Astrocyte (in vitro differentiated cells and primary cell): ENCODE measurements at regions not wholly inside any gene's neighbourhood (a gene's known extent, or its start where the extent isn't known, plus 50 kb on each side); places are given as distances from the start of the nearest gene placed in this dataset.

Source experiments
- DNase-seq: peaks from one replicate; pipeline ENCODE4 v3.0.0-alpha.2; 2010; ENCODE audit warnings: low read depth
- FAIRE-seq: peaks from 2 replicates; lab custom pipeline; 2011; peaks lifted over from hg19 to GRCh38; lab: Jason Lieb, UNC
- H2AFZ ChIP-seq: 2 replicates; pipeline ENCODE4 v1.6.0; 2012; ENCODE audit warnings: low read depth, low read length, inconsistent platforms
- H3K27ac ChIP-seq: 2 replicates; pipeline ENCODE4 v1.5.1; 2011; ENCODE audit warnings: low read depth, low read length, inconsistent platforms
- H3K27me3 ChIP-seq: 2 replicates; pipeline ENCODE4 v1.6.0; 2011; ENCODE audit warnings: low read length, inconsistent platforms; ENCODE audit not compliant: insufficient read depth
- H3K36me3 ChIP-seq: 2 replicates; pipeline ENCODE4 v1.5.1; 2011; ENCODE audit warnings: low read length, inconsistent platforms; ENCODE audit not compliant: insufficient read depth
- H3K4me1 ChIP-seq: 2 replicates; pipeline ENCODE4 v1.5.1; 2011; ENCODE audit warnings: low read length, inconsistent platforms; ENCODE audit not compliant: insufficient read depth
- H3K4me2 ChIP-seq: 2 replicates; pipeline ENCODE4 v1.6.0; 2012; ENCODE audit warnings: low read length, inconsistent platforms
- H3K4me3 ChIP-seq: 2 replicates; pipeline ENCODE4 v1.5.1; 2011; ENCODE audit warnings: low read depth, mild to moderate bottlenecking, low read length, inconsistent platforms; ENCODE audit not compliant: insufficient read depth
- H3K79me2 ChIP-seq: 2 replicates; pipeline ENCODE4 v1.6.0; 2012; ENCODE audit warnings: mild to moderate bottlenecking, low read length, inconsistent platforms; ENCODE audit not compliant: insufficient read depth
- H3K9ac ChIP-seq: 2 replicates; pipeline ENCODE4 v1.6.0; 2012; ENCODE audit warnings: mild to moderate bottlenecking, low read length, inconsistent platforms
- H3K9me3 ChIP-seq: 2 replicates; pipeline ENCODE4 v1.5.1; 2012; ENCODE audit warnings: low read depth, mild to moderate bottlenecking, low read length, inconsistent platforms; ENCODE audit not compliant: insufficient read depth
- H4K20me1 ChIP-seq: 2 replicates; pipeline ENCODE4 v1.6.0; 2012; ENCODE audit warnings: low read length, inconsistent platforms; ENCODE audit not compliant: insufficient read depth
- H3K27ac Mint-ChIP-seq: one replicate; pipeline ENCODE4 v1.8.0; 2021; ENCODE audit warnings: mild to moderate bottlenecking, mixed read lengths; ENCODE audit not compliant: unreplicated experiment
- H3K27me3 Mint-ChIP-seq: one replicate; pipeline ENCODE4 v1.8.0; 2021; ENCODE audit warnings: low read depth, mixed read lengths; ENCODE audit not compliant: unreplicated experiment
- H3K36me3 Mint-ChIP-seq: one replicate; pipeline ENCODE4 v1.8.0; 2021; ENCODE audit warnings: low read depth, mixed read lengths; ENCODE audit not compliant: unreplicated experiment
- H3K4me1 Mint-ChIP-seq: one replicate; pipeline ENCODE4 v1.8.0; 2021; ENCODE audit warnings: low read depth, mixed read lengths; ENCODE audit not compliant: unreplicated experiment
- H3K4me3 Mint-ChIP-seq: one replicate; pipeline ENCODE4 v1.8.0; 2021; ENCODE audit warnings: mild to moderate bottlenecking, moderate library complexity, mixed read lengths; ENCODE audit not compliant: unreplicated experiment
- H3K9me3 Mint-ChIP-seq: one replicate; pipeline ENCODE4 v1.8.0; 2021; ENCODE audit warnings: mild to moderate bottlenecking, mixed read lengths; ENCODE audit not compliant: unreplicated experiment
- EZH2 ChIP-seq: IDR thresholded peaks from 2 replicates; pipeline ENCODE4 v1.6.1; 2012; ENCODE audit warnings: mild to moderate bottlenecking, low read length, inconsistent platforms; ENCODE audit not compliant: insufficient read depth
- TF ChIP-seq, protein P1 (sequence below): IDR thresholded peaks from 2 replicates; pipeline ENCODE4 v1.5.1; 2011; ENCODE audit warnings: low read depth, mild to moderate bottlenecking, inconsistent platforms, low read length, moderate library complexity; ENCODE audit not compliant: insufficient read depth

DNA sequence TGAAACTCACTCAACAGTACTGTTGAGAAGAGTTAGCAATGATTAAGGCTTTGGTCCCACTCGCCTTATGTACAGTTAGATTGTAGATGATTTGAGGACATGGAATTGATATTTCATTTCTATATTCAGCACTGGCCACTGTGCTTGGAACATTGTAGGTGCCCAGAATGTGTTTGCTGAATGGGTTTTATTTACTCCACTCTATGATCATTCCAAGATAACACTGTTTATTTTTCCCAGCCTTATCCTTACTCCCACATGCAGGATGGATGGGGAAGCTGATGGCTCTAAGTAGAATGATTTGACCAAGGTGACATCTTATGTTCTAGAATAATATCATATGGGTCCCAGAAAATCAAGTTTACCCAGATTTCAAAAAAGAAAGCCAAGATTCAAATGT is 124.6 kb upstream of the RXFP2 start:
- Histone ChIP-seq H3K27me3 (no peaks in the 10 kb centered on the region), H3K4me3 (no peak overlapping the region), H3K36me3 (no peaks in the 10 kb centered on the region), H3K4me1 (no peaks in the 10 kb centered on the region), H3K27ac (no peak overlapping the region), H2AFZ (no peak overlapping the region), H3K4me2 (no peak overlapping the region), H4K20me1 (no peaks in the 10 kb centered on the region), H3K9me3 (peaks cover 3% of the 10 kb centered on the region), H3K79me2 (no peaks in the 10 kb centered on the region), H3K9ac (no peak overlapping the region)
- no peak overlapping the region for H3K27ac Mint-ChIP-seq
- no peaks in the 10 kb centered on the region for H3K36me3 Mint-ChIP-seq
- no peaks in the 10 kb centered on the region for H3K27me3 Mint-ChIP-seq
- DNase-seq: no peak
- no peak overlapping the region for H3K4me3 Mint-ChIP-seq
- no peaks in the 10 kb centered on the region for H3K4me1 Mint-ChIP-seq
- peaks cover 8% of the 10 kb centered on the region for H3K9me3 Mint-ChIP-seq
- no peak for FAIRE-seq
- no peak for TF ChIP-seq EZH2
- TF ChIP-seq, protein P1, sequence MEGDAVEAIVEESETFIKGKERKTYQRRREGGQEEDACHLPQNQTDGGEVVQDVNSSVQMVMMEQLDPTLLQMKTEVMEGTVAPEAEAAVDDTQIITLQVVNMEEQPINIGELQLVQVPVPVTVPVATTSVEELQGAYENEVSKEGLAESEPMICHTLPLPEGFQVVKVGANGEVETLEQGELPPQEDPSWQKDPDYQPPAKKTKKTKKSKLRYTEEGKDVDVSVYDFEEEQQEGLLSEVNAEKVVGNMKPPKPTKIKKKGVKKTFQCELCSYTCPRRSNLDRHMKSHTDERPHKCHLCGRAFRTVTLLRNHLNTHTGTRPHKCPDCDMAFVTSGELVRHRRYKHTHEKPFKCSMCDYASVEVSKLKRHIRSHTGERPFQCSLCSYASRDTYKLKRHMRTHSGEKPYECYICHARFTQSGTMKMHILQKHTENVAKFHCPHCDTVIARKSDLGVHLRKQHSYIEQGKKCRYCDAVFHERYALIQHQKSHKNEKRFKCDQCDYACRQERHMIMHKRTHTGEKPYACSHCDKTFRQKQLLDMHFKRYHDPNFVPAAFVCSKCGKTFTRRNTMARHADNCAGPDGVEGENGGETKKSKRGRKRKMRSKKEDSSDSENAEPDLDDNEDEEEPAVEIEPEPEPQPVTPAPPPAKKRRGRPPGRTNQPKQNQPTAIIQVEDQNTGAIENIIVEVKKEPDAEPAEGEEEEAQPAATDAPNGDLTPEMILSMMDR: no peak

DNA sequence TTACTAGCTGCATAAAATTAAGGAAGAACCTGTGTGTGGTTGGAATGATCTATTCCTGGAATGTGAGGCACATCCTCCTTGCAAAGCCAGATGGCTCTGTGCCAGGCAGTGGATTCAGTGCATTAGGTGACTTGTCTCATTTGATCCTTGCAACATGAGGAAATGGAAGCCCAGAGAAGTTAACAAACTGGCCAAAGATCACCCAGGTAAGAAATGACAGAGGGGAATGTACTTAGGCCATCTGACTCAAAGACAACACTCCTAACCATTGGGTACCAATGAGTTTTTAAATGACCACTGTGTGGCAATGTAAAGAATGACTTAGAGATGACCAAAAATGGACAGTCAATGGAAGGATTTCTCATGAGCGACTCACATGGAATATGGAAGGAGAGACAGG is 114.2 kb upstream of the RXFP2 start:
- no peaks in the 10 kb centered on the region for H3K36me3 ChIP-seq
- Mint-ChIP-seq H3K4me1 (peaks cover 33% of the 10 kb centered on the region), H3K4me3 (no peak overlapping the region), H3K27me3 (no peaks in the 10 kb centered on the region), H3K27ac (peak overlapping the region; percentile 37), H3K9me3 (peaks cover 4% of the 10 kb centered on the region), H3K36me3 (no peaks in the 10 kb centered on the region)
- H3K4me3 ChIP-seq: no peak overlapping the region
- H3K4me2 ChIP-seq: peak overlapping the region; percentile 58
- H2AFZ ChIP-seq: no peak overlapping the region
- H3K9ac ChIP-seq: no peak overlapping the region
- H3K27me3 ChIP-seq: no peaks in the 10 kb centered on the region
- H3K9me3 ChIP-seq: no peaks in the 10 kb centered on the region
- H3K4me1 ChIP-seq: peaks cover 24% of the 10 kb centered on the region
- peak; percentile 65 for FAIRE-seq
- no peaks in the 10 kb centered on the region for H4K20me1 ChIP-seq
- no peak for TF ChIP-seq EZH2
- TF ChIP-seq, protein P1: no peak
- no peaks in the 10 kb centered on the region for H3K79me2 ChIP-seq
- no peak for DNase-seq
- H3K27ac ChIP-seq: no peak overlapping the region

DNA sequence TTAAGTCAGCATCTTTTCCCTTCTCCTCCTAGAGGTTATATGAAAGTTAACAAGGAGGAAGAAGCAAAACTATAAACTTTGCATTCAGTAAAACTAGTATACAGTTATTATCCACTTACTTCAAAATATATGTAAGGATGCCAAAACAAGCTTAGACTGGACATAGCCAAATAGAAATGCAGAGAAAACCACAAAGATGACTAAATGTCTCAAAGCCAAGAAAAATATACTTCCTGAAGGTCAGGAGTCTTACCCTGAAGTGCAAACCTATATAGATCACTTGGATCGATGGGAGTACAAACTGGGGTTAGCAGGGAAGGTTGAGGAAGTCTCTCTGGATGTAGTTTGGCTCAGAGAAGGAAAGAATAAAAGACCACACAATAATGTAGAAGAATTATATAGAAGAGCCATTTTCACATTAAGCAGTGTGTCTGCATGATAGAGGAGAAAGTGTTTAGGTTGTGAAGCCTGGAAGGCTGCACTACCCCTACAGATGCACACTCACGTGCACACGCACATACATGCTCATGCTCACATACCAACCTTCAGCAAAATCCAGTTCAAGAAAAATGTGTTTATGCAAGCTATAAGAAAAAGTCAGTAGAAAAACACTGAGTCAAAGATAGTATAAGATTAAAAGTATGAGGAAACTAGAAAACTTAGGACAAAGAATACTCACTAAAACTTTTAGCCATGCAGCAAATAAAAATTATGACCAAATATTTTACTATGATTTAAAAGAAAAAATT is 112.1 kb upstream of the RXFP2 start:
- no peak overlapping the region for H3K9ac ChIP-seq
- H2AFZ ChIP-seq: no peak overlapping the region
- Mint-ChIP-seq H3K4me3 (no peak overlapping the region), H3K4me1 (peaks cover 34% of the 10 kb centered on the region), H3K27me3 (no peaks in the 10 kb centered on the region), H3K36me3 (no peaks in the 10 kb centered on the region), H3K27ac (peak overlapping the region; percentile 72), H3K9me3 (peaks cover 2% of the 10 kb centered on the region)
- TF ChIP-seq EZH2: no peak
- TF ChIP-seq, protein P1: no peak
- H3K4me2 ChIP-seq: peak overlapping the region; percentile 46
- H3K4me3 ChIP-seq: no peak overlapping the region
- H3K9me3 ChIP-seq: no peaks in the 10 kb centered on the region
- peaks cover 26% of the 10 kb centered on the region for H3K4me1 ChIP-seq
- peak; percentile 84 for FAIRE-seq
- no peaks in the 10 kb centered on the region for H4K20me1 ChIP-seq
- H3K27ac ChIP-seq: peak overlapping the region; percentile 20
- H3K79me2 ChIP-seq: no peaks in the 10 kb centered on the region
- peak; percentile 56 for DNase-seq
- H3K27me3 ChIP-seq: no peaks in the 10 kb centered on the region
- no peaks in the 10 kb centered on the region for H3K36me3 ChIP-seq
